ENCODE measurements at regions not wholly inside any gene's neighbourhood (a gene's known extent, or its start where the extent isn't known, plus 50 kb on each side); places are given as distances from the start of the nearest gene placed in this dataset.

- WGBS (ENCODE audit: insufficient coverage) = 100% methylated on average over 1 of the region's 5 CpGs
- no peaks in the 10 kb centered on the region for H3K79me2 ChIP-seq (ENCODE audit: insufficient read depth, low read length)
- no peak overlapping the region for H3K4me3 Mint-ChIP-seq
Measured at GRCh38 chr4:26264109-26264508, 56.7 kb upstream of the RBPJ start.

GRCh38 chr4:26267087-26267486 is 53.7 kb upstream of the RBPJ start:
- Histone ChIP-seq H4K20me1 (ENCODE audit: insufficient read depth, low read length) (no peaks in the 10 kb centered on the region), H3K36me3 (replicated peaks in 1 of 2; ENCODE audit: control insufficient read depth in 1 of 2, insufficient read depth in 2 of 2, low read length in 2 of 2) (no peaks in the 10 kb centered on the region), H2AFZ (ENCODE audit: insufficient read depth, low read depth, low read length, poor library complexity, severe bottlenecking) (no peak overlapping the region), H3K9me3 (replicated peaks in 1 of 2; ENCODE audit: control insufficient read depth in 1 of 2, insufficient read depth in 1 of 2, low read length in 2 of 2) (no peaks in the 10 kb centered on the region), H3K4me1 (ENCODE audit: control insufficient read depth in 1 of 2, insufficient read depth in 2 of 2, low read length in 2 of 2) (peaks cover 55 to 60% of the 10 kb centered on the region in 2 donors), H3K27ac (ENCODE audit: low read depth in 1 of 2, low read length in 2 of 2) (no peak overlapping the region), H3K4me3 (replicated peaks in 1 of 3; ENCODE audit: low read depth in 2 of 3, low read length in 3 of 3) (no peak overlapping the region), H3K4me2 (replicated peaks; ENCODE audit: extremely low read depth, low read length, poor library complexity, severe bottlenecking) (no peak overlapping the region), H3K79me2 (ENCODE audit: insufficient read depth, low read length) (no peaks in the 10 kb centered on the region), H3K27me3 (ENCODE audit: control insufficient read depth in 2 of 2, insufficient read depth in 2 of 2, low read length in 2 of 2) (no peaks in the 10 kb centered on the region), H3K9ac (ENCODE audit: insufficient read depth, low read length, poor library complexity, severe bottlenecking) (no peak overlapping the region)
- intact Hi-C loops (cut with micrococcal nuclease) = loop anchor here in 1 of 2 donors (10.0 kb wide), 1 partner anchor 52 kb away; no protein-coding TSS in a partner anchor
- no peak for DNase-seq
- no peak for TF ChIP-seq CTCF (IDR thresholded peaks at IDR 0.05)
- 100% methylated on average over 1 of the region's 1 CpG for WGBS (ENCODE audit: insufficient coverage)
- no peak overlapping the region for H3K4me3 Mint-ChIP-seq
- peaks cover 67% of the 10 kb centered on the region for H3K4me1 Mint-ChIP-seq
- peaks cover 0 to 4% (median 3%) of the 10 kb centered on the region in 3 donors for H3K27me3 Mint-ChIP-seq (ENCODE audit: low read depth in 3 of 3)
- peaks cover 0 to 2% (median 0%) of the 10 kb centered on the region in 7 donors for H3K9me3 Mint-ChIP-seq
- no peaks in the 10 kb centered on the region for H3K36me3 Mint-ChIP-seq
- no peak overlapping the region for H3K27ac Mint-ChIP-seq

More at GRCh38 chr4:26264109-26264508, 56.7 kb upstream of the RBPJ start:
- no peaks in the 10 kb centered on the region for H4K20me1 ChIP-seq (ENCODE audit: insufficient read depth, low read length)
- peaks cover 0 to 4% (median under 1%) of the 10 kb centered on the region in 3 donors for H3K27me3 Mint-ChIP-seq (ENCODE audit: low read depth in 3 of 3)
- no peaks in the 10 kb centered on the region for H3K36me3 Mint-ChIP-seq
- intact Hi-C loops (cut with micrococcal nuclease) = loop anchor here in 1 of 2 donors (10.0 kb wide), 1 partner anchor 49 kb away; no protein-coding TSS in a partner anchor
- no peak for TF ChIP-seq CTCF (IDR thresholded peaks at IDR 0.05)
- no peak overlapping the region for H3K4me3 ChIP-seq (replicated peaks in 1 of 3; ENCODE audit: low read depth in 2 of 3, low read length in 3 of 3)
- H3K4me2 ChIP-seq (replicated peaks; ENCODE audit: extremely low read depth, low read length, poor library complexity, severe bottlenecking) = no peak overlapping the region
- H3K4me1 ChIP-seq (ENCODE audit: control insufficient read depth in 1 of 2, insufficient read depth in 2 of 2, low read length in 2 of 2) = peaks cover 44 to 50% of the 10 kb centered on the region in 2 donors
- H3K4me1 Mint-ChIP-seq = peaks cover 62% of the 10 kb centered on the region
- H3K36me3 ChIP-seq (replicated peaks in 1 of 2; ENCODE audit: control insufficient read depth in 1 of 2, insufficient read depth in 2 of 2, low read length in 2 of 2) = no peaks in the 10 kb centered on the region
- H2AFZ ChIP-seq (ENCODE audit: insufficient read depth, low read depth, low read length, poor library complexity, severe bottlenecking) = no peak overlapping the region
- H3K9ac ChIP-seq (ENCODE audit: insufficient read depth, low read length, poor library complexity, severe bottlenecking) = no peak overlapping the region
- no peak overlapping the region for H3K27ac Mint-ChIP-seq
- no peaks in the 10 kb centered on the region for H3K27me3 ChIP-seq (ENCODE audit: control insufficient read depth in 2 of 2, insufficient read depth in 2 of 2, low read length in 2 of 2)
- DNase-seq = no peak
- no peaks in the 10 kb centered on the region for H3K9me3 ChIP-seq (replicated peaks in 1 of 2; ENCODE audit: control insufficient read depth in 1 of 2, insufficient read depth in 1 of 2, low read length in 2 of 2)
- H3K27ac ChIP-seq (ENCODE audit: low read depth in 1 of 2, low read length in 2 of 2) = no peak overlapping the region
- peaks cover 0 to 3% (median 0%) of the 10 kb centered on the region in 7 donors for H3K9me3 Mint-ChIP-seq

Data from CD14-positive monocyte (primary cell).